ENCODE measurements at regions not wholly inside any gene's neighbourhood (a gene's known extent, or its start where the extent isn't known, plus 50 kb on each side); places are given as distances from the start of the nearest gene placed in this dataset.

DNA sequence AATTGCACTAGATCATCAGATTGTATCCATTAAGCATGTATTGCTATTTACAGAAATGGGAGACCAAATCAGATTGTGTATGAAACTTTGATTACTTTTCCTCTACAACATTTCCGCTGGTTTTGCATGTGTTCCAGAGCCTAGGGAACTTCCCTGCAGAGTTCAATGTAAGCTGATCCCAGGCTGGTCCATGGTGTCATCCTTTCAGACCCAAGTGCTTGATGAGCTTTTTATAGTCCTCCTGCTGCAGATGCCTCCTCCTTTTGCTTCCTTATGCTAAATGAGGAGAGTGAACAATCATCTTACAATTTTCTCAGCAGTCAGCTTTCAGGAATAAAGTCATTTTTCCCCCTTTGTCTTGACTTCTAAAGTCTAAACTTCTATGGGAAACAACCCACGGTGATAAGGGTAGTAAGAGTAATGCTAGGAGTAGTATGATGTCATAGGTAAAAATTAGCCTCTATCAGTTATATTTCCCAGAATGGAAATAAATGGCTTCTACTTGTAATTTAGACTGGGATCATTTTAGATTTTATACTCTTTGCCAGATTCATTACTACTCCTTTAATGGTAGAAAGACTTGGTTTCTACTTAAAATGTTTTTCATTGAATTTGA is 55.1 kb upstream of the SLC4A4 start:
- no peak overlapping the region for H3K56ac ChIP-seq (replicated peaks; ENCODE audit: insufficient read length, low read depth, low read length)
- no peak overlapping the region for H3K4me2 ChIP-seq (ENCODE audit: insufficient read depth in 1 of 2, low read depth in 2 of 2, low read length in 2 of 2)
- H3K4me1 ChIP-seq (replicated peaks in 1 of 4; ENCODE audit: control insufficient read depth in 3 of 4, insufficient read depth in 4 of 4, low read length in 3 of 4): peaks cover 0 to 6% (median 1%) of the 10 kb centered on the region in 4 experiments; a peak in 2 of 7 replicates
- H3K27me3 ChIP-seq (replicated peaks in 1 of 4; ENCODE audit: control insufficient read depth in 3 of 4, extremely low read depth in 1 of 4, insufficient read depth in 3 of 4, low read length in 3 of 4): no peaks in the 10 kb centered on the region
- H3K4me3 ChIP-seq (ENCODE audit: extremely low read depth in 1 of 4, insufficient read depth in 2 of 4, low read depth in 3 of 4, low read length in 4 of 4): no peak overlapping the region
- no peak overlapping the region for H3K27ac ChIP-seq (ENCODE audit: low read depth, low read length)
- no peak overlapping the region for H2BK20ac ChIP-seq (ENCODE audit: low read length)
- H2AK5ac ChIP-seq (ENCODE audit: low read depth, low read length): no peak overlapping the region
- no peak overlapping the region for H2AFZ ChIP-seq (ENCODE audit: low read length)
- no peak for FAIRE-seq
- no peak overlapping the region for H4K5ac ChIP-seq (ENCODE audit: insufficient read length, low read depth, low read length)
- H3K79me2 ChIP-seq (ENCODE audit: control insufficient read depth in 1 of 2, insufficient read depth in 2 of 2, low read length in 2 of 2): no peaks in the 10 kb centered on the region
- no peak overlapping the region for H3K4ac ChIP-seq (replicated peaks; ENCODE audit: insufficient read length, low read depth, low read length)
- no peak overlapping the region for H3K14ac ChIP-seq (ENCODE audit: insufficient read length)
- no peak overlapping the region for H3K9ac ChIP-seq (replicated peaks in 1 of 4; ENCODE audit: extremely low read depth in 1 of 4, low read depth in 3 of 4, low read length in 3 of 4)
- no peaks in the 10 kb centered on the region for H3K9me3 ChIP-seq (ENCODE audit: insufficient read depth in 2 of 2, low read depth in 1 of 2, low read length in 1 of 2)
- H3K23ac ChIP-seq (ENCODE audit: insufficient read length): no peak overlapping the region
- no peak overlapping the region for H4K91ac ChIP-seq (replicated peaks; ENCODE audit: insufficient read length, low read length)
- 87% methylated on average over 2 of the region's 2 CpGs; no CpG with 5 or more reads in 1 of the 2 experiments for WGBS, 2 experiments (ENCODE audit: extremely low coverage in 1 of 2, insufficient coverage in 1 of 2, insufficient read length in 1 of 2, insufficient replicate concordance in 2 of 2, low coverage in 1 of 2, low lambda C conversion rate in 2 of 2, missing lambda C conversion rate in 1 of 2)
- H2BK12ac ChIP-seq (ENCODE audit: low read depth, low read length): no peak overlapping the region
- no peaks in the 10 kb centered on the region for H4K20me1 ChIP-seq (replicated peaks in 1 of 2; ENCODE audit: control insufficient read depth in 1 of 2, insufficient read depth in 2 of 2, low read length in 2 of 2)
- ChIA-PET POLR2A (ENCODE audit: partially characterized antibody) (no interaction called here), CTCF (ENCODE audit: partially characterized antibody) (interaction anchor here (1.1 to 1.7 kb wide), 4 partner anchors 10 to 54 kb away, joined by 3 to 4 read pairs (median 3); no protein-coding TSS in a partner anchor)
- H3K79me1 ChIP-seq (ENCODE audit: low read depth, low read length): no peaks in the 10 kb centered on the region
- no peak overlapping the region for H2BK120ac ChIP-seq (replicated peaks; ENCODE audit: low read depth, low read length)
- no peak overlapping the region for H4K8ac ChIP-seq (ENCODE audit: extremely low read depth, insufficient read depth, low read length)
- no peaks in the 10 kb centered on the region for H3K23me2 ChIP-seq (ENCODE audit: low read depth, low read length)
- no peak for DNase-seq (ENCODE audit: low read depth in 1 of 2, low spot score in 2 of 2)
- H3K36me3 ChIP-seq (ENCODE audit: control insufficient read depth in 2 of 4, insufficient read depth in 4 of 4, low read length in 3 of 4): no peaks in the 10 kb centered on the region
- no peak overlapping the region for H2BK15ac ChIP-seq (ENCODE audit: low read length)
- H3K18ac ChIP-seq (ENCODE audit: extremely low read depth, low read length): no peak overlapping the region
- H2BK5ac ChIP-seq (ENCODE audit: low read depth, low read length): no peak overlapping the region
- TF ChIP-seq SIRT6 (IDR thresholded peaks at IDR 0.05; ENCODE audit: low read length): no peak
- no peak for TF ChIP-seq EZH2 (IDR thresholded peaks at IDR 0.05; ENCODE audit: low read depth, low read length, severe bottlenecking)
- no peak for TF ChIP-seq JUND (IDR thresholded peaks at IDR 0.05; ENCODE audit: low read length)
- no peak for TF ChIP-seq JUN (IDR thresholded peaks at IDR 0.05; ENCODE audit: low read depth, low read length)
- TF ChIP-seq, protein P1, sequence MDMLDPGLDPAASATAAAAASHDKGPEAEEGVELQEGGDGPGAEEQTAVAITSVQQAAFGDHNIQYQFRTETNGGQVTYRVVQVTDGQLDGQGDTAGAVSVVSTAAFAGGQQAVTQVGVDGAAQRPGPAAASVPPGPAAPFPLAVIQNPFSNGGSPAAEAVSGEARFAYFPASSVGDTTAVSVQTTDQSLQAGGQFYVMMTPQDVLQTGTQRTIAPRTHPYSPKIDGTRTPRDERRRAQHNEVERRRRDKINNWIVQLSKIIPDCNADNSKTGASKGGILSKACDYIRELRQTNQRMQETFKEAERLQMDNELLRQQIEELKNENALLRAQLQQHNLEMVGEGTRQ (IDR thresholded peaks at IDR 0.05; ENCODE audit: low read length): no peak
- no peak for TF ChIP-seq EGR1 (IDR thresholded peaks at IDR 0.05; ENCODE audit: borderline replicate concordance, low read depth, low read length)
- no peak for TF ChIP-seq BRCA1 (IDR thresholded peaks at IDR 0.05; ENCODE audit: low read depth, low read length)
- no peak for TF ChIP-seq SIX5 (IDR thresholded peaks at IDR 0.05; ENCODE audit: low read depth, low read length)
- no peak for TF ChIP-seq HDAC2 (IDR thresholded peaks at IDR 0.05; ENCODE audit: borderline replicate concordance in 1 of 2, low read depth in 2 of 2, low read length in 2 of 2)
- TF ChIP-seq BCL11A (IDR thresholded peaks at IDR 0.05; ENCODE audit: low read depth in 2 of 2, low read length in 2 of 2): no peak
- TF ChIP-seq RXRA (IDR thresholded peaks at IDR 0.05; ENCODE audit: insufficient read depth, low read depth, low read length): no peak
- TF ChIP-seq KDM1A (IDR thresholded peaks at IDR 0.05; ENCODE audit: borderline replicate concordance, low read length): no peak
